DMS153 (cell line): ENCODE measurements at regions not wholly inside any gene's neighbourhood (a gene's known extent, or its start where the extent isn't known, plus 50 kb on each side); places are given as distances from the start of the nearest gene placed in this dataset.

Experiments
- DNase-seq: peaks from one replicate; lab custom pipeline; 2025; lab: John Stamatoyannopoulos, UW

- DNase-seq = no peak
Observed at GRCh38 chr22:49017482-49018329, 810.0 kb downstream of the BRD1 start.

GRCh38 chr22:49016909-49017481, 810.7 kb downstream of the BRD1 start:
- no peak for DNase-seq

- DNase-seq = no peak
Observed at GRCh38 chr22:49015993-49016908, 811.4 kb downstream of the BRD1 start.

- no peak for DNase-seq
Observed at GRCh38 chr22:49015459-49015858, 812.2 kb downstream of the BRD1 start.

- no peak for DNase-seq
Observed at GRCh38 chr22:49014227-49015201, 813.2 kb downstream of the BRD1 start.

DNA sequence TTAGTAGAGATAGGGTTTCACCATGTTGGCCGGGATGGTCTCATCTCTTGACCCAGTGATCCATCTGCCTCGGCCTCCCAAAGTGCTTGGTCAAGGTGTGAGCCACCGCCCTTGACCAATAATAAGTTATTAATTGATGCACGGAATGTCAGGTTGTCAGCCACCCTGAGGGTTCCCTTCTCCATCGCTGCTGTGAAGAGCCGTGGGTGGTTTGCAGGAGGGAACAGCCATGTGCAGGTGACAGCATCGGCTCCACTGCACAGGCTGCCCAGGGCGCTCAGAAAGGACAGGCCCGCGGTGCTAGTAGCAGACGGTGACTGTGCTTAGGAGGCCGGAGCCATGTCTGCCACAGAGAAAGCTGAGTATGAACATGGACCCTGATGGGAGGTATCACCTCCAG, 814.0 kb downstream of the BRD1 start:
- no peak for DNase-seq

DNA sequence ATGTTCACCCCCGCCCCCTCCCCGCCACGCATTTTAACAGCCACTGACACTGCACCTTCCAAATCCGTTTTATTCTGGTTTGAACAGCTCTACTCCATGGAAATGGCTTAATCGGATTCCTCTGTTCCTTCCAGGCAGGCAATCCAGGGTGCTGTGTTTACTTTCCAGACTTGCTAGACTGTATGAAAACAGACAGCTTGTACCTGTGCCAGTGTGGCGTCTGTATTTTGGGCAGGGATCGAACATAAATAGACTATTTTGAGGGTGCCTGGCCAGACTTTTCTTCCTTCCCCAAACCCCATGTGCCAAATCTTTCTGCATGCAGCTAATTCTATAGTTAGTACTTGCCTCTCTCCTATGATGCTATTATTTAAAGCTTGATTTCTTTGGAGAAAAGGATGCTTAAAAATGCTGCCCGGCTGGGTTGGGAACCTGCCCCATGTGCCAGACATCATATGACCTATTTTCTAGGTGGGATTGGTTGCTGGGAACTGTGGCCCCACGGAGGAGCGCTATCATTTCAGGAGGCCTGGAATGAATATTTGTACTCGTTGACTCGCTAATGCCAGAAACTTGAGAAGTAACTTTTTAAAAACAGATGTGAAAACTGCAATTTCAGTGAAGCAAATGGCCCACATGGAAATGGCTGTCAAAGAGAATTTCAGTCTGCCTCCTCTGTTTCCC, 814.8 kb downstream of the BRD1 start:
- no peak for DNase-seq

- no peak for DNase-seq
Observed at GRCh38 chr22:49011769-49012648, 815.7 kb downstream of the BRD1 start.

- DNase-seq = no peak
Observed at GRCh38 chr22:49011379-49011768, 816.3 kb downstream of the BRD1 start.

- no peak for DNase-seq
Observed at GRCh38 chr22:49010901-49011300, 816.8 kb downstream of the BRD1 start.

DNA sequence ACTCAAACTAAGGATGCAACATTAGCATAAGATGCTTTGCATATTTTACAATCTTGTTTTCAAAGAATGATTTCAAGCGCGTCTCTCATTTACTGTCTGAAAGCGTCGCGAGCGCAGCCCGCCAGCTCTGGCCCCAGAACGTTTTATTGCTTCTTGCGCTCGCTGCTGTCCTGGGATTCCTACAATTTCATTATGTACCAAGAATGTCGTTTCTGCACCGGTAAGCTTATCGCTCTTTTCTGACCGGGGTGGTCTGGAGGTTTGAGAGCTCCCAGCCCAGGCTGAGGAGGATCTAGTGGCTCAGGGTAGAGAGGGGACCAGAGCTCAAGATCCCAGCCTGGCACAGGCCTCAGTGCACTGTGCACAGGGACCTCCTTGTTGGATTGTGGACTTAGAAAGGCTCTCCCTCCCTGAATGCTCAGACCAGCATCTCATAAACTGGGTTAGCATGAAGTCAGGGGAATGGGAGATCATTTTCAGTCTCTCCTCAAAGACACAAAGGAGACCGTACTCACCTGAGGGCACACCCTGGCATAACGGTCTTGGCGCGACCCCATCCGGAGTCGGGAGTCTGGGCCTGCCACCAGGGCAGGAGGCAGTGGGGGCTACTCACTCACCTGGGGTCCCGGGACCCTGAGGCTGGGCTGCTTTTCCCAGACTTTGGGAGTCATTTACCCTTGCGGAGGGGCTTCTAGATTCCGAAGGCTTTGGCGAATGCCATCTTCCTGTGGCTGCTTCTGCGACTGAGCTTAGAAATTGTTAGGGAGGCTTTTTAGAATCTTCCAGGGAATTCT, 817.4 kb downstream of the BRD1 start:
- DNase-seq = no peak

DNA sequence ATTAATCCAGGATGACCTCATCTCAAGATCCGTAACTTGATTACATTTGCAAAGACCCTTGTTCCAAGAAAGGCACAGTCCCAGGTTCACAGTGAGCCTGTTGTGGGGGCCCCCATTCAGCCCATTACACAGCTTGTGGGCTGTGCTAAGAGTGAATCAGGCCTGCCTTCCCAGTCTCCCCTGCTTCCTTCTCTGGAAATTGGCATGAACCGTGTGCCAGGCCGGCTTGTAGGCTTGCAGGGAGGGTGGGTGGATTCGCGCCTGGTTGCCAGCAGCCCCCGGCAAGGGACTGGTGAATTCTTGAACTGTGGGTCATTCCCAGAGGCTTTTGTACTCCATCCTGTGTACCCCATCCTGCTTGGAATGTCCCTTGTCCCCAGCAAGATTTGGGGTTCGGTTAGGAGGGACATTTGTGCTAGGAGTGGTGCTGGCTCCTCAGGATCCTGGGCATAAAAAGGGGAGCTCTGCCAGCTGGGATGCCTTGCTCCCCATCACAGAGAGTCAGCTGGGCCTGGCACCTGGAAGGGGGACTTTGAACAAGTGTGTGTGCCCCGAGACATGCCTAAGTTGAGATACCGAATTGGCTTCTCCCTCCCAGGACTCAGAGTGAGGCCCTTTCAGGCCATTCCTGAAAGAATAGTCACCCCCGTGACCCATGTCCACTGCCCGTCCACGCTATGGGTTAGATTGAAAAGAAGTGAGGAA, 818.2 kb downstream of the BRD1 start:
- no peak for DNase-seq

- DNase-seq = no peak
Observed at GRCh38 chr22:49008682-49009235, 818.9 kb downstream of the BRD1 start.

DNA sequence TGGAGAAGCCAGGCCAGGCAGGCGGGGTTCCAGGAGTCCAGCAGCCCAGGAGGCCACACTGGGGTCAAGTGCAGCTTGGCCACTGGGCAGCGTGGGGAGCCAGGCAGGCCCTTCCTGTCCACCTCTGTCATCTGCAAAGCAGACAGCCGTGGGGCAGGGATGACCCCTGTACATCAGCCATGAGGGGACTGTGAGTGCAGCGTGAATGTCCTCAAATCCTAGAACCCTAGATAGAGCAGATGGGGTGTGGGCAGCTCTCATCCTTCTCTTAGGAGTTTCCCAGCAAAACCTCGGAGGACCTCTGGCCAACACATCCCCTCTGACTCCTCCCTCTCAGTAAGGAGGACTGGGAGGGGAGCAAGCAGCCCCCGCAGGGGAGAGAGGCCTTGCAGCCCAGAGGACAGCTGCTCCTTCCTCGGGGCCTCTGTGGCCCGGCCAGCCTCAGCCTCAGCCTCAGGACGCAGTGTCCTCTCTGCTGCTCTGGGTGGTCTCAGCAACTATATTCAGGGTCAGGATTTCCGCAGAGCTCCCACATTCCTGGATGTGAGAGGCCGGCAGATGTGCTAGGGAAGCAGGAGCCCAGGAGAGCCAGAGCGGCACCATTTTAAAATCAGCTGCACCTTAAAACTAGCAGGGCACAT, 820.5 kb downstream of the BRD1 start:
- DNase-seq = no peak

DNA sequence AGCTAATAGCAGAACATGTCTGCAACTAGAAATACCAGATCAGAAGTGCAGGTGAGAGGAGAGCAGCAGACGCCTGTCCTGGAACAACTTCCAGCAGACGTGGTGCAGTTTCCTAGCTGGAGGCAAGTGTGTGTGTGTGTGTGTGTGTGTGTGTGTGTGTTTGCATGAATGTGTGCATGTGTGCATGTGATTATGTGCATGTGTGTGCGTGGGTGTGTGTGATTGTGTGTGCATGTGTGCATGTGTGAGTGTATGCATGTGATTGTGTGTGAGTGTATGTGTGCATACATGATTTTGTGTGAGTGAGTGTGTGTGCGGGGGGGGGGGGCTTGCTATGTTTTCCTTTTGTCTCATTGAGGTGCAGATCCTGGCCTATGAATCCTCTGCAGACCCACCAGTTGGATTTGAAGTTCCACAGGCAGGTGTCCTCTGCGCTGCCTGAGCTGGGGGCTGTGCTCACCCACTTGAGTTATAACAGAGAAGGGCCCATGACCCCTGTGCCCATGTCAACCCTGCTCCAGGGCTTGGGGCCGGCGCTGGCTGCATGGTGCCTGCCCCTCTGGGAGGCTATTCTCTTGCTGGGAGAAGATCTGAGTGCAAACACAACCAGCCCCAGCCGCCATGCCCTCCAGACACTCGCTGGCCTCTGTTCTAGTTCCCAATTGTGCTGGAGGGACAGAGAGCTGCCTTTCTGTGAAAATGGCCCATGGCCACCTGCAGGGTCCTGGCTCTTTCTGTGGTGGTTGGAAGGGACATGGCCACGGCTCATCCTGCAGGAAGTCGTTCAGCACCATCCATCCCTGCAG, 821.3 kb downstream of the BRD1 start:
- DNase-seq = no peak

- DNase-seq = no peak
Observed at GRCh38 chr22:49005557-49005956, 822.1 kb downstream of the BRD1 start.
